Mucosa of stomach (tissue), 1 donor: ENCODE measurements at regions not wholly inside any gene's neighbourhood (a gene's known extent, or its start where the extent isn't known, plus 50 kb on each side); places are given as distances from the start of the nearest gene placed in this dataset.

Experiments used
- H3K27me3 ChIP-seq: one replicate; pipeline ENCODE4 v1.7.0; 2013; ENCODE audit warnings: mild to moderate bottlenecking, low read length; ENCODE audit not compliant: control insufficient read depth, insufficient read depth
- H3K36me3 ChIP-seq: one replicate; pipeline ENCODE4 v1.7.0; 2013; ENCODE audit warnings: low read length; ENCODE audit not compliant: control insufficient read depth, insufficient read depth
- H3K4me1 ChIP-seq: one replicate; pipeline ENCODE4 v1.7.0; 2013; ENCODE audit warnings: mild to moderate bottlenecking, low read length; ENCODE audit not compliant: control insufficient read depth, insufficient read depth
- H3K4me3 ChIP-seq: one replicate; pipeline ENCODE4 v1.7.0; 2013; ENCODE audit warnings: low read length
- H3K9ac ChIP-seq: one replicate; pipeline ENCODE4 v1.7.0; 2013; ENCODE audit warnings: mild to moderate bottlenecking, low read length, moderate library complexity
- H3K9me3 ChIP-seq: one replicate; pipeline ENCODE4 v1.7.0; 2013; ENCODE audit warnings: mild to moderate bottlenecking, low read length, moderate library complexity; ENCODE audit not compliant: control insufficient read depth
- donor health status: Pancreatic carcinoma.

DNA sequence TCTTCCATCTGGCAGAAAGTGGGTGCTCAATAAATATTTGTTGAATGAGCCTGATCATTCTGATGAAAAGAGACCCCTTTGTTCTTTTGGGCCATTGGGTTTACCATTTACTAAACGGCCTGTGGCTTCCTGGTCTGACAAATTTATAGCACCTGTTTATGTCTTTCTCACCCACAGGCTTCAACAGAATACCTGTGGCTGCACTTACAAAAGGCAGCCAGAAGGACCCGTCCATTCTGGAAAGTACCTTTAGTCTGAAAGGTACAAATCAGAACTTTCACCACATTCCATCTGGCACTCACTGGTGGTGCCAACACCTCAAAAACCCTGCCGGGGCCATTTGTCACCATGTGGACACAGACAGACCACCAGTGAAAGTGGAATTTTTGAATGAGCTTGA is 167.5 kb downstream of the ETAA1 start:
- H3K36me3 ChIP-seq = no peaks in the 10 kb centered on the region
- no peak overlapping the region for H3K9ac ChIP-seq
- no peaks in the 10 kb centered on the region for H3K9me3 ChIP-seq
- peaks cover 46% of the 10 kb centered on the region for H3K4me1 ChIP-seq
- H3K27me3 ChIP-seq = no peaks in the 10 kb centered on the region
- H3K4me3 ChIP-seq = no peak overlapping the region

GRCh38 chr2:67565262-67565661 is 168.1 kb downstream of the ETAA1 start:
- Histone ChIP-seq H3K27me3 (no peaks in the 10 kb centered on the region), H3K36me3 (no peaks in the 10 kb centered on the region), H3K4me1 (peaks cover 43% of the 10 kb centered on the region), H3K9ac (no peak overlapping the region), H3K4me3 (no peak overlapping the region), H3K9me3 (no peaks in the 10 kb centered on the region)

DNA sequence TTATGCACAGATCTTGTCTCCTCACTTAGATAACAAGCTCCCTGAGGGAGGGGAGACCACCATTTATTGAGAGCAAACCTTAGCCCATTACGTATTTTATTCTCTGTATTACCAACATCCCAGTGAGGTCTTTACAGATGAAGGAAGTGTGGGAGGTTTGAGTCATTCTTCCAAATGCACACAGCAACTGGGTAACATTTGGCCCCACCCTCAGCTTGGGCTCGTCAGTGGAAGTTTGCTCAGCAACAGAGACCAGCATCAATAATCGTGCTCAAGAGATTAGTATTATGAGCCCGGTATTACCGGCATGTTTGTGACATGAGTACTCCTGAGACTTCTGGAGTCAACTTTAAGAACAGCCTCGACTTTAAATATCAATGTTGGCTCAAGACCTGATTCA is 168.6 kb downstream of the ETAA1 start:
- no peaks in the 10 kb centered on the region for H3K36me3 ChIP-seq

DNA sequence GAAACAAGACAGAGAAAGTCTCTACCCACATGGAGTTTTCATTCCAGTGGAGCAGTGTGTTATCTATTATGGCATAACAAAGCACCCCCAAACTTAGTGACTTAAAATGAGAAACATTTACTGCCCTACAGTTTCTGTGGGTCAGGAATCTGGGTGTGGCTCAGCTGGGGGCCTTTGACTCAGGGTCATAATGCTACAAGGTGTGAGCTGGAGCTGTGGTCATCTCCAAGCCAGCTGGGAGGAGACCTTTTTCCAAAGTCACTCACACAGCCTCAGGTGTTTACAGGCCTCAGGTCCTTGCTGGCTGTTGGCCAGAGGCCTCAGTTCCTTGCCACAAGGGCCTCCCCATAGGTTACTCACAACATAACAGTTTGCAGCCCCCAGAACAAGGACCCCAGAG is 169.2 kb downstream of the ETAA1 start:
- no peaks in the 10 kb centered on the region for H3K36me3 ChIP-seq
- H3K4me3 ChIP-seq = no peak overlapping the region
- H3K9me3 ChIP-seq = no peaks in the 10 kb centered on the region
- H3K9ac ChIP-seq = peak overlapping the region; percentile 2
- no peaks in the 10 kb centered on the region for H3K27me3 ChIP-seq
- peaks cover 36% of the 10 kb centered on the region for H3K4me1 ChIP-seq

More for the DNA sequence above, 168.6 kb downstream of the ETAA1 start:
- peaks cover 38% of the 10 kb centered on the region for H3K4me1 ChIP-seq
- no peaks in the 10 kb centered on the region for H3K9me3 ChIP-seq
- no peaks in the 10 kb centered on the region for H3K27me3 ChIP-seq
- no peak overlapping the region for H3K9ac ChIP-seq
- no peak overlapping the region for H3K4me3 ChIP-seq

GRCh38 chr2:67566958-67567635 is 170.0 kb downstream of the ETAA1 start:
- H3K9ac ChIP-seq = peak overlapping the region; percentile 2
- no peaks in the 10 kb centered on the region for H3K9me3 ChIP-seq
- H3K27me3 ChIP-seq = no peaks in the 10 kb centered on the region
- H3K4me3 ChIP-seq = no peak overlapping the region
- no peaks in the 10 kb centered on the region for H3K36me3 ChIP-seq
- H3K4me1 ChIP-seq = peaks cover 34% of the 10 kb centered on the region

GRCh38 chr2:67567886-67568285 is 170.8 kb downstream of the ETAA1 start:
- no peaks in the 10 kb centered on the region for H3K36me3 ChIP-seq
- no peak overlapping the region for H3K9ac ChIP-seq
- peaks cover 36% of the 10 kb centered on the region for H3K4me1 ChIP-seq
- H3K9me3 ChIP-seq = no peaks in the 10 kb centered on the region
- H3K4me3 ChIP-seq = no peak overlapping the region
- H3K27me3 ChIP-seq = no peaks in the 10 kb centered on the region

- Histone ChIP-seq H3K9ac (no peak overlapping the region), H3K4me1 (peaks cover 42% of the 10 kb centered on the region), H3K4me3 (no peak overlapping the region), H3K9me3 (no peaks in the 10 kb centered on the region), H3K36me3 (no peaks in the 10 kb centered on the region), H3K27me3 (no peaks in the 10 kb centered on the region)
These were observed 173.5 kb downstream of the ETAA1 start for GRCh38 chr2:67570611-67571010.

DNA sequence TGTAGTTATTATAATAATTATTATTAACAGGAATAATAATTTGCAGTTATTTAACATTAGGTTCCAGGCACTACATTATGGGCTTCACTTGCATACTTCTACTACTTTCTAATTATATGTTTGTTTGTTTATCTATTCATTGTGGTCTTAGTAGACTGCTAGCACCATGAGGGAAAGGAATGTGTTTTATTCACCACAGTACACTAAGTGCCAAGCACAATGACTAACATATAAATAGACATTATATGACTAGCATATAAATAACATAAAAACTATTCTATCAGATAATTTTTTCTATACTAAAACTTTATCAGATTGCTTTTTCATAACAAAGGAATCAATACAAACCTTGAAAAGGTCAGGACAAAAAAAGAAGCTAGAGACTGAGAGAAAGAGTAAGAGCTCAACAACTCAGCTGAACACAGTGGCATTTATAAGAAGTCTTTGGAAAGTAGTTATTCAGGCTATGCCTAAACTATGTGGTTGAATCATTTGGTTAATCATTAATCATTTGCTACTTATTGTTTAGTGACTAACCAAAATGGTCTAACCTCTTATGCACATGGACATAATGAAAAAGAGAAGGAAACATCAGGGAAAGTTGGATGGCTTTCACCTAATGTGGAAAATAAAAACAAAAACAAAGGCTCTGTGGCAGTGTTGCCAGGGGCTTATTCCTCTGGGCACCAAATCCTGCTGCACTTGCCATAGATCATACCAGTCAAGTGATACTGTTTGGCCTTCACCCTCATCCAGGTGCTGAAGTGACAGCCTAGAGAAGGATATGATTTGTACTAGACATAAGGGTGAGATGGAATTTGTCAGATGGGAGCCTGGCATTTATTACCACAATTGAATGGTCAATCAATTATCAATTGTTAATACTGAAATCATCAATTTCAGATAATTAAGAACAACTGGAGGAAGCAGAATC is 174.9 kb downstream of the ETAA1 start:
- no peaks in the 10 kb centered on the region for H3K9me3 ChIP-seq
- peaks cover 27% of the 10 kb centered on the region for H3K4me1 ChIP-seq
- H3K36me3 ChIP-seq = no peaks in the 10 kb centered on the region
- no peak overlapping the region for H3K4me3 ChIP-seq
- H3K27me3 ChIP-seq = no peaks in the 10 kb centered on the region
- no peak overlapping the region for H3K9ac ChIP-seq

GRCh38 chr2:67572721-67573435 is 175.7 kb downstream of the ETAA1 start:
- Histone ChIP-seq H3K36me3 (no peaks in the 10 kb centered on the region), H3K4me1 (peaks cover 26% of the 10 kb centered on the region), H3K27me3 (no peaks in the 10 kb centered on the region), H3K4me3 (no peak overlapping the region), H3K9me3 (no peaks in the 10 kb centered on the region), H3K9ac (no peak overlapping the region)

DNA sequence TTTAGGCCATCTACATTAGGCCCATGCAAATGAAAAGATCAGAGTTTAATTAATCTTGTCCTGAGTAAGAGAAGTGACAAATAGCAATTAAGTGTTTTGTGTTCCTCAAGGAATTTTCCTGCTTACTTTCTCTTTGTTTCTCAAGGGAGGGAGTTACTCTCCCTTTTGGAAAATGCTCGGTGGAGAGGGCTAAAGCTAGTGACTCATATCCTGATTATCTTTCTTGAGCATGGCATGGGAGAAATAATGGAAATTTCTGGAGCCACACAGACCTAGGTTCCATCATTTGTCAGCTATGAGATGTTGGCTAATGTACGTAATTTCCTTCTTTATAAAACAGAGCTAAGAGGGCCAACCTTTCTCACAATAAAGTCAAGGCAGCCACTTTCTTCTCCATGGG is 177.1 kb downstream of the ETAA1 start:
- Histone ChIP-seq H3K27me3 (no peaks in the 10 kb centered on the region), H3K36me3 (no peaks in the 10 kb centered on the region), H3K4me1 (peaks cover 26% of the 10 kb centered on the region), H3K9me3 (no peaks in the 10 kb centered on the region), H3K4me3 (no peak overlapping the region), H3K9ac (no peak overlapping the region)

- Histone ChIP-seq H3K9me3 (no peaks in the 10 kb centered on the region), H3K9ac (no peak overlapping the region), H3K36me3 (no peaks in the 10 kb centered on the region), H3K4me1 (peaks cover 23% of the 10 kb centered on the region), H3K4me3 (no peak overlapping the region), H3K27me3 (no peaks in the 10 kb centered on the region)
These were observed 179.1 kb downstream of the ETAA1 start for GRCh38 chr2:67576226-67576625.

DNA sequence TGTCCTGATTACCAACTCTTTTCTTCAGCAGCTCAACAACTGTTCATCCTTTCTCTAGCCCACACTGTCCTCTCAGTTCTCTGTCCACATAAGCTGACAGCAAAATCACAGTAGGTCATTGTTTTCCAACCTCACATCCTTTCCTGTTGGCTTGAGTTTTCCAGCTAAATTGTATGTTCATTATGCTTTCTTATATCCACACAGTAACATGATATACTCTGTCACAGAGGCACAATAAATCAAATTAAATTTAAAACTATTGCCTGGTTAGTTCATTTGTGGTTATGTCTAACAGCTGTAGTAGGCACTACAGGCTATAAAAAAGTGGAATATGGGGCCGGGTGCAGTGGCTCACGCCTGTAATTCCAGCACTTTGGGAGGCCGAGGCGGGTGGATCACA is 179.9 kb downstream of the ETAA1 start:
- H3K36me3 ChIP-seq = no peaks in the 10 kb centered on the region
- H3K4me3 ChIP-seq = no peak overlapping the region
- H3K9me3 ChIP-seq = no peaks in the 10 kb centered on the region
- peaks cover 20% of the 10 kb centered on the region for H3K4me1 ChIP-seq
- no peaks in the 10 kb centered on the region for H3K27me3 ChIP-seq
- H3K9ac ChIP-seq = no peak overlapping the region
